GM12878 (cell line): ENCODE measurements at regions not wholly inside any gene's neighbourhood (a gene's known extent, or its start where the extent isn't known, plus 50 kb on each side); places are given as distances from the start of the nearest gene placed in this dataset.

ENCODE experiments used
- BCL11A ChIP-seq: IDR thresholded peaks from 2 replicates; pipeline ENCODE4 v1.6.1; 2011; ENCODE audit warnings: low read depth, low read length
- CREM ChIP-seq: IDR thresholded peaks from 2 replicates; pipeline ENCODE4 v1.6.1; 2014; ENCODE audit warnings: antibody characterized with exemption, low read depth
- DPF2 ChIP-seq: fragments of 450-650 bp; IDR thresholded peaks from 2 replicates; pipeline ENCODE4 v1.6.1; 2017; ENCODE audit warnings: mild to moderate bottlenecking
- FOXM1 ChIP-seq: IDR thresholded peaks from 2 replicates; pipeline ENCODE4 v1.6.1; 2012; ENCODE audit warnings: low read depth, mild to moderate bottlenecking, inconsistent platforms, low read length, moderate library complexity
- GABPA ChIP-seq: IDR thresholded peaks from 2 replicates; pipeline ENCODE4 v1.6.1; 2014; ENCODE audit warnings: antibody characterized with exemption, low read depth, mild to moderate bottlenecking, inconsistent platforms
- POLR2A ChIP-seq: IDR thresholded peaks from 2 replicates; pipeline ENCODE4 v1.6.1; 2011; ENCODE audit warnings: low read depth, mild to moderate bottlenecking, low read length
- RFX5 ChIP-seq: IDR thresholded peaks from 2 replicates; pipeline ENCODE4 v1.6.1; 2011; ENCODE audit warnings: low read depth, low read length, improper control_type of control experiment
- TAF1 ChIP-seq: IDR thresholded peaks from 2 replicates; pipeline ENCODE4 v1.6.1; 2011; ENCODE audit warnings: mild to moderate bottlenecking, low read depth, low read length, borderline replicate concordance
- YBX1 ChIP-seq: fragments of 450-650 bp; IDR thresholded peaks from 2 replicates; pipeline ENCODE4 v1.6.1; 2016; ENCODE audit warnings: antibody characterized with exemption
- TF ChIP-seq, protein P1 (sequence below), 3 experiments: IDR thresholded peaks in 2 of 3; conservative IDR thresholded peaks in 1 of 3; 2 replicates each; pipeline ENCODE4 v1.5.1; 2011; ENCODE audit warnings: low read depth in 3 of 3, low read length in 3 of 3, mild to moderate bottlenecking in 3 of 3, control low read depth in 2 of 3, moderate library complexity in 2 of 3, inconsistent platforms in 1 of 3, mixed read lengths in 1 of 3; ENCODE audit not compliant: control insufficient read depth in 2 of 3, insufficient read depth in 1 of 3; ENCODE audit errors: extremely low read depth in 1 of 3

DNA sequence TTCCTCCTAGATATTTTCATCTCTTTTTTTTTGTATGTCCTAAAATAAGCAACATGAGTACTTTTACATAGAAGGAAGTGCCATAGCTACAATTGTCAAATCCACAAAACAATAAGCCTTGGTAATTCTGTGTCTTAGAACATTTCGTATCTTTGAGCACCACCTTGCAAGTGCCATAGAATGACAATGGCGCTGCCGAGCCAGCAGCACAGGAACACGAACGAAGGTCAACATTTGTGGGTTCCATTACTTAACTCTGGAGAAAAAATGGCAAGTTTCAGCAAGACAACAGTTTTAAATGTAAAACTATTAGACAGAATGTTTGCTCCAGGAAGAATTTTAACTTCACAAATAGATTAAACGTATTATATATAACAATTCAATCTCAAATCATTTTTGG lies 222.1 kb downstream of the CHRM3 start:
- TF ChIP-seq FOXM1: no peak
- TF ChIP-seq BCL11A: no peak
- no peak for TF ChIP-seq TAF1
- no peak for TF ChIP-seq CREM
- TF ChIP-seq POLR2A: no peak
- TF ChIP-seq, protein P1, sequence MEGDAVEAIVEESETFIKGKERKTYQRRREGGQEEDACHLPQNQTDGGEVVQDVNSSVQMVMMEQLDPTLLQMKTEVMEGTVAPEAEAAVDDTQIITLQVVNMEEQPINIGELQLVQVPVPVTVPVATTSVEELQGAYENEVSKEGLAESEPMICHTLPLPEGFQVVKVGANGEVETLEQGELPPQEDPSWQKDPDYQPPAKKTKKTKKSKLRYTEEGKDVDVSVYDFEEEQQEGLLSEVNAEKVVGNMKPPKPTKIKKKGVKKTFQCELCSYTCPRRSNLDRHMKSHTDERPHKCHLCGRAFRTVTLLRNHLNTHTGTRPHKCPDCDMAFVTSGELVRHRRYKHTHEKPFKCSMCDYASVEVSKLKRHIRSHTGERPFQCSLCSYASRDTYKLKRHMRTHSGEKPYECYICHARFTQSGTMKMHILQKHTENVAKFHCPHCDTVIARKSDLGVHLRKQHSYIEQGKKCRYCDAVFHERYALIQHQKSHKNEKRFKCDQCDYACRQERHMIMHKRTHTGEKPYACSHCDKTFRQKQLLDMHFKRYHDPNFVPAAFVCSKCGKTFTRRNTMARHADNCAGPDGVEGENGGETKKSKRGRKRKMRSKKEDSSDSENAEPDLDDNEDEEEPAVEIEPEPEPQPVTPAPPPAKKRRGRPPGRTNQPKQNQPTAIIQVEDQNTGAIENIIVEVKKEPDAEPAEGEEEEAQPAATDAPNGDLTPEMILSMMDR (IDR thresholded peaks at IDR 0.05 in 2 of 3, conservative IDR thresholded peaks at IDR 0.05 in 1 of 3; ENCODE audit: control insufficient read depth in 2 of 3, extremely low read depth in 1 of 3, insufficient read depth in 1 of 3, low read depth in 3 of 3, low read length in 3 of 3): no peak
- TF ChIP-seq YBX1: no peak
- TF ChIP-seq RFX5: no peak
- no peak for TF ChIP-seq GABPA
- no peak for TF ChIP-seq DPF2
